Activated T-cell treated with anti-CD3 and anti-CD28 coated beads for 4 hours (primary cell): ENCODE measurements at regions not wholly inside any gene's neighbourhood (a gene's known extent, or its start where the extent isn't known, plus 50 kb on each side); places are given as distances from the start of the nearest gene placed in this dataset.
"Not testable (repeated sequence)": the region's sequence is repeated elsewhere in the genome, so short reads cannot be mapped to it uniquely, and the experiment has no call there.

Experiments used
- DNase-seq: peaks from one replicate; pipeline ENCODE4 v3.0.0-alpha.2; 2020

- DNase-seq: no peak
These were observed 136.6 kb upstream of the NRBF2 start for GRCh38 chr10:62996516-62996915.

DNA sequence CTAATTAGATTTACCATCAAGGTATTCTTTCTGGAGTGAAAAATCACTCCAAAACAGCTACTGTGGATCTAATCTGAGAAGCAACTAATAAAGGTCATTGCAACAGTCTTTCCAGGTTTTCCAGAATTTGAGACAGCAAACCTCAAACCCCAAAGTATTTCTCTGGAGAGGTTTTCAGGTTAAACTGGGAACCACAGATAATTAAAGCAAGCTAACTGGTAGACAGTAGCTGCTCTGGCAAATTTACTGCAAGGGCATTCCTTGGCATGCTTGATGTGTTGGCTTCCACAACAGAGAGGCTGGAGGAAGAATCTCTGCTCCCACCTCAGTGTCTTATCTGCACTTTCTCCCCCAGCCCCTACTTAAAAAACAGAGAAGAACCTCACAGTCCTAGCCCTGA is 140.0 kb upstream of the NRBF2 start:
- DNase-seq: no peak

DNA sequence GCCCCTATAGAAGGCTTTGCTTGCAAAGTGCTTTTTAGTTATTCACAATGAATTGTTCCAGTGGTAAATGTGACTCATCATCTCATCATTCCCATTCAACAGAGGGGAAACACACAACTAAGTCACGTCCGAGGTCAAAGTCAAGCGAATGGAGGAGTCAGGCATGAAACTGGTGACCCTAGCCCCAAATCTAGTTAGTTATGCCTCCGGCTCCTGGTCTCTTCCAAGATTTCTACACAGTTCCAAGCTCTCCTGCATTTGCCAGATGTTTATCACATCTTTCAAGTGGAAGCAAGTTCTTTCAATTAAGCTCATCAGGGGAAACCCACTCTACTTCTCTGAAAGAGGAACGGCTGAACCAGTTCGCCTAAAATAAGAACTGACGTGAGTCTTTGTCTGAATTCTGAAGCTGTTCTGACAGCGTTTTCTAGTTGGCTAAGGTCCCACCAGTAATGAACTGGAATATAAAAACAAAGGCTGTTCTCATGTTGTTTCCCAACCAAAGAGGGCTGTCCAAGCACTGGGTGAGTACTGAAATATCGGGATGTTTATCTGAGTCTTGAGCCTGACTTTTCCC is 140.9 kb upstream of the NRBF2 start:
- DNase-seq: no peak

GRCh38 chr10:62990126-62990525 is 143.0 kb upstream of the NRBF2 start:
- no peak for DNase-seq

- no peak for DNase-seq
These were observed 147.1 kb upstream of the NRBF2 start for GRCh38 chr10:62985807-62986600.

DNA sequence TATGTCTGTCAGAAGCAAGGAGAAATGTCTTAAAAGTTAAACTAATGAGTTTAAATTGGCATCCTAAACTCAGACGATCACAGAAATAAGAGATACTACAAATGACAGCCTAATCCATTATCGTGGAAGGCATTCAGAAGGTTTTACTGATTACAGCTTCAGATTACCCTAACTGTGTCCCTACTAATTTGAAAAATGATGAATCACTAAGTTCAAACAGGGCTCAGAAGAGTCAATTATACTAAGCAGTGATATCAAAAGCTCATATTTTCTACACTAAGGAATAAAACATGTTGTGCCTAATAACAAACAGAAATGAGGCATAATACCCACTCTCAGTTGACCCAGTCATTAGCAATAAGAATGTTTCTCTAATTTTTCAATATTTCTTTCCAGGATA is 152.0 kb upstream of the NRBF2 start:
- DNase-seq: no peak

- DNase-seq: no peak
These were observed 152.4 kb upstream of the NRBF2 start for GRCh38 chr10:62980687-62981086.

DNA sequence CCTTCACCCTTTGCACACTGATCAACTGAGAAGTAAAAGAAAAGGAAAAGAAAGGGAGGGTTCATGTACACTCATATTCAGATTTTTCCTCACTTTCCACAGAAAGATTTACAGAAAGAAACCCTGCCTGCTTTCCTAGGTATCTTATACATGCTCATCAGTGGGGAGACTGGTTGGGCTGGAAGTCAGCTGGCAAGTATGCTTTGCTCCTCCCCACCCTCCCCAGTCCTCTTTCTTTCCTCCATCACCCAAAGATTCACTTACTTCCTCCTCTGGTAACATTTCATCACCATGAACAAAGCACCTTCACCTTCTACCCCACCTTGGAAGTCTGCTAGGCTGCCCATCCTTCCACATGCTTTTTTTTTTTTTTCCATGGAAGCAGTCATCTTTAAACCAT is 153.2 kb upstream of the NRBF2 start:
- DNase-seq: no peak

- no peak for DNase-seq
These were observed 154.6 kb upstream of the NRBF2 start for GRCh38 chr10:62978482-62978881.

- DNase-seq: not testable (repeated sequence)
These were observed 158.3 kb upstream of the NRBF2 start for GRCh38 chr10:62974795-62975194.

DNA sequence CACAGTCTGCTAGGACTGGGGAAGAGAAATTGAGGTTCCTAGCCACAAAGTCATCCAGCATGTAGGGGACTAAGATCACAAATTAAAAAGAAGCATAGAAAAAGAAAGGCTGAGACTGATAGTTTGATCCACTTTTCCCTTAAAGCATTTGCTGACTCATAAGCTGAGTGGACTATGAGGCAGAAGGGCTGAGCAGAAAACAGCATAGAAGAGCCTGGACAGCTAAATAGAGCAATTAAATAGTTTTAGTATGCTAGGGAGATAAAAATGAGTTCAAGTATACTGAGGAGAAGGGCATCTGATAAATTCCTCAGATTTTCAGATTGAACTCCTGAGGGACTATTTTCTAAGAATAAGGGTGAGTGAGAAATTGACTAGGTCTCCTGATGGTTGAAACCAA is 155.9 kb upstream of the EGR2 start:
- DNase-seq: no peak

- DNase-seq: no peak
These were observed 147.9 kb upstream of the EGR2 start for GRCh38 chr10:62964026-62964425.

GRCh38 chr10:62961951-62962523 is 145.9 kb upstream of the EGR2 start:
- DNase-seq: no peak

- DNase-seq: no peak
These were observed 144.2 kb upstream of the EGR2 start for GRCh38 chr10:62960416-62960815.

DNA sequence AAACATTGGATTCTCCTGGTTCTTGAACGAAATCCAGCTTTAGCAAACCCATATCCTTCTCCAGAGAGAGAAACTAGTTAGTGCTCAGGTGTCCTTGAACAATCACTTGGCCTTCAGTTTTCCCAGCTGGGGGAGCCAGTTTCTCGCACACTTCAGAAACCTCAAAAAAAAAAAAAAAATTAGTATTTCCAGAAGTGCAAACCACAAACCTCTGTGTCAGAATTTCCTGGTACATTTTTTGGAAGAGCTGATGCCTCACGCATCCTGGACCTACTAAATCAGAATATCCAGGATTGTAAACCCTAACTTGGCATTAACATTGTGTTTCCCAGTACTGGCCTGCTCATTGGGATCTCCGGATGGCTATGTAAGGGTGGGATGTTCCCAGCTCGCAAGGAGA is 143.4 kb upstream of the EGR2 start:
- no peak for DNase-seq

GRCh38 chr10:62958980-62959379 is 142.8 kb upstream of the EGR2 start:
- no peak for DNase-seq

- no peak for DNase-seq
These were observed 130.1 kb upstream of the EGR2 start for GRCh38 chr10:62946278-62946677.

DNA sequence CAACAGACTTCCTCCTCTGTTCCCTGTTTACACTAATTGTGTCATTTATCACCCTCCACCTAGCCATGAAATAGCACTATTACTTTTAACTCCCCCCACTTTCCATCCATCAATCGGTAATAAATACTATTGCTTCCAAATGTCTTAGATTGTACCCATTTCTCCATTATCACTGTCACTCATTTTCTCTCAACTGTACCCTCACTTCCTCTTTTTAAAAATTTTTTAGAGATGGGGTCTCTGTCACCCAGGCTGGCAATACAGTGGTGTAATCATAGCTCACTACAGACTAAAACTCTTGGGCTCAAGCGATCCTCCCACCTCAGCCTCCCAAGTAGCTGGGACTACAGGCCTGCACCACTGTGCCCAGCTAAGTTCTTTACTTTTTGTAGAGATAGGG is 123.5 kb upstream of the EGR2 start:
- DNase-seq: no peak

DNA sequence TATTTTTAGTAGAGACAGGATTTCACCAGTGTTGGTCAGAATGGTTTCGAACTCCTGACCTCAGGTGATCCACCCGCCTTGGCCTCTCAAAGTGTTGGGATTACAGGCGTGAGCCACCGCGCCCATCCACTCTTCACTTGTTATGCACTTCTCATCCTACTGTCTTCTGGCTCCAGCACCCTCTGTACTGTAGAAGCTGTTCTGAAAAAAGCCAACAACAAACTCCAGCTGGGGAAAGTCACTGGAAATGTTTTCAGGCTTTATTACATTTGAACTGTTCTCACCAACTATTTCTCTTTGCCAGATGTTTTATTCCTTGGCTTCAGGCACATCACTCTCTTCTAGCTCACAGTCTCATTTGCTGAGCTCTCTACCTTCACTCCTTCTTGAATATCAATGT is 122.5 kb upstream of the EGR2 start:
- no peak for DNase-seq

DNA sequence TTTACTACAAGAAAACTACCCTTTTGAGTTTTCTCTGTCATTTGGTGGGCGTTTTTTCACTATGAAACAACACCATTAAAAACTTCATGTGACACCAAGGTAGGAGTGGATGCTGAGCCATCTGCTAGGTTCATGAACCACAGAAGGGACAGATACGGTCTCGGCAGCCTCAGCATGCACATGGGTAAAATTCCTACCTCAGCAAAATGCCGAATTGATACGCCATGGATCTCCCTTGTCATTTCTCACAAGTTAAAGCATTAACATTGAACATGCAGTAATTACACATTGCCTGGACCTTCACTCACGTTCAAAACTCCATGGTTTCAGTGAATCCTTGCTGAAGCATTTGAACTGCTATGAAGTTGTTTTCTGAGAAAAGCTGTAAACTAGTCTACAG is 121.5 kb upstream of the EGR2 start:
- DNase-seq: no peak

DNA sequence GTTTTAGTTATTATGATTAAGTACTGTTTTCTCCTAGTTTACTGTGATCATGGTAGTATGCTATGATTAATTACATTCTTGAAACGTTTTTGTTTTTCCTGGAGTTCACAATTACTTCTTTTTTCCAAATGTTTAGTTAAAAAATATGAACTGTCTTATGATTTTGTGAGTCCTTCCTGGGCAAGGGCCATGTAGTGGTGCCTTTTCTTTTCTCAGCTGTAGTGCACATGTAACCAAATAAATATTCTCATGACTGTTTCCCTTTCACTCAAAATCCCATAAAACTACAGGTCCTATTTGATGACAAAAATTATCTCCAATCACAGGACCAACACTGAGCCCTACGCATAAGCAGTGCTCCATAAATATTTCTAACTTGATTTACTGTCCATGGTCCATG is 118.9 kb upstream of the EGR2 start:
- DNase-seq: no peak

- no peak for DNase-seq
These were observed 118.1 kb upstream of the EGR2 start for GRCh38 chr10:62934258-62934657.

GRCh38 chr10:62928763-62929162 is 112.6 kb upstream of the EGR2 start:
- not testable (repeated sequence) for DNase-seq

DNA sequence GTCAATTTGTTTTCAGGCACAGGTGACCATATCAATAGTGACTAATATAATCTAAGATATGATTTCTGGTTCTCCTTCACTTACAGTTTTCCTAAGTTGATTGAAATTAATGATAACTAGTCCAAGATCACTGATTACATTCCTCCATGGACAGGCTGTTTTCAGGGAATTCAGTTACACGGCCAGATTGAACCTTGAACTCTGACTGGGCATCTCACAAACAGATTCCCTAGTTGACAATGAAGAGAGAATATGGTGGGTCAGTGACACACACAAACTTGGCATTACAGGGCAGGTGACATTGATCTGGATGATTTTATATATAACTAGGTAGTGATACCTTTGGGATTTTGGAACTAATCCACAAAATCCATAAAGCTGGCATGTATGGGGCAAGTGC is 110.2 kb upstream of the EGR2 start:
- no peak for DNase-seq

GRCh38 chr10:62924344-62924748 is 108.2 kb upstream of the EGR2 start:
- no peak for DNase-seq
